HG02759 (cell line): ENCODE measurements at regions not wholly inside any gene's neighbourhood (a gene's known extent, or its start where the extent isn't known, plus 50 kb on each side); places are given as distances from the start of the nearest gene placed in this dataset.

Experiments
- ATAC-seq: cut with Tn5 transposase; IDR thresholded peaks from one replicate; pipeline ENCODE4 v1.9.1; 2021; ENCODE audit warnings: mild to moderate bottlenecking, moderate library complexity; ENCODE audit not compliant: unreplicated experiment

- no peak for ATAC-seq
Measured at GRCh38 chr4:74878323-74878722, 54.6 kb upstream of the PARM1 start.

- ATAC-seq, result no peak
Measured at GRCh38 chr4:74875451-74875850, 57.5 kb upstream of the PARM1 start.

GRCh38 chr4:74874753-74875367 is 58.1 kb upstream of the PARM1 start:
- peak; percentile 46 for ATAC-seq

GRCh38 chr4:74873545-74874301 is 59.2 kb upstream of the PARM1 start:
- ATAC-seq, result peak; percentile 95

- ATAC-seq, result no peak
Measured at GRCh38 chr4:74858921-74859562, 64.7 kb upstream of the BTC start.

GRCh38 chr4:74855879-74856278 is 61.6 kb upstream of the BTC start:
- ATAC-seq, result no peak

GRCh38 chr4:74848774-74849173 is 54.5 kb upstream of the BTC start:
- no peak for ATAC-seq

- ATAC-seq, result no peak
Measured at GRCh38 chr4:74845834-74846233, 51.5 kb upstream of the BTC start.
